Fibroblast of lung (primary cell): ENCODE measurements at regions not wholly inside any gene's neighbourhood (a gene's known extent, or its start where the extent isn't known, plus 50 kb on each side); places are given as distances from the start of the nearest gene placed in this dataset.

Source experiments
- DNase-seq, 2 donors: peaks; one replicate each; pipeline versions ENCODE4 v3.0.0 to v3.0.0-alpha.2; 2010; ENCODE audit warnings: low read depth in 2 of 2
- H2AFZ ChIP-seq: 2 replicates; pipeline ENCODE4 v1.5.1; 2012; ENCODE audit warnings: low read length, control low read depth, inconsistent platforms
- H3K27ac ChIP-seq: 2 replicates; pipeline ENCODE4 v1.5.1; 2011; ENCODE audit warnings: low read length, control low read depth; ENCODE audit not compliant: insufficient read depth
- H3K27me3 ChIP-seq: 2 replicates; pipeline ENCODE4 v1.5.1; 2011; ENCODE audit warnings: mild to moderate bottlenecking, low read length; ENCODE audit not compliant: control insufficient read depth, insufficient read depth
- H3K36me3 ChIP-seq: 2 replicates; pipeline ENCODE4 v1.5.1; 2011; ENCODE audit warnings: low read length; ENCODE audit not compliant: control insufficient read depth, insufficient read depth
- H3K4me1 ChIP-seq: 2 replicates; pipeline ENCODE4 v1.5.1; 2011; ENCODE audit warnings: low read length; ENCODE audit not compliant: control insufficient read depth, insufficient read depth; ENCODE audit errors: extremely low read depth
- H3K4me2 ChIP-seq: 2 replicates; pipeline ENCODE4 v1.5.1; 2011; ENCODE audit warnings: low read length, control low read depth; ENCODE audit not compliant: insufficient read depth; ENCODE audit errors: extremely low read depth
- H3K4me3 ChIP-seq, 4 experiments: fragments of 200-600 bp in 1 of 4; sonication (generic) in 1 of 4; replicated peaks in 1 of 4; 2 replicates each; pipeline ENCODE4 v1.5.1; 2011 to 2016; ENCODE audit warnings: low read length in 4 of 4, low read depth in 3 of 4, mild to moderate bottlenecking in 3 of 4, control low read depth in 2 of 4, inconsistent platforms in 1 of 4, mixed read lengths in 1 of 4; ENCODE audit not compliant: insufficient read depth in 1 of 4; ENCODE audit errors: control extremely low read depth in 1 of 4
- H3K79me2 ChIP-seq: 2 replicates; pipeline ENCODE4 v1.5.1; 2012; ENCODE audit warnings: mild to moderate bottlenecking, low read length, inconsistent platforms; ENCODE audit not compliant: control insufficient read depth, insufficient read depth
- H3K9ac ChIP-seq: 2 replicates; pipeline ENCODE4 v1.5.1; 2011; ENCODE audit warnings: mild to moderate bottlenecking, low read length, control low read depth; ENCODE audit not compliant: insufficient read depth
- H3K9me3 ChIP-seq: 2 replicates; pipeline ENCODE4 v1.5.1; 2012; ENCODE audit warnings: low read depth, low read length; ENCODE audit not compliant: control insufficient read depth, insufficient read depth
- H4K20me1 ChIP-seq: 2 replicates; pipeline ENCODE4 v1.5.1; 2011; ENCODE audit warnings: low read length; ENCODE audit not compliant: control insufficient read depth, insufficient read depth; ENCODE audit errors: extremely low read depth
- EZH2 ChIP-seq: IDR thresholded peaks from 2 replicates; pipeline ENCODE4 v1.5.1; 2012; ENCODE audit warnings: low read length, control low read depth, mild to moderate bottlenecking; ENCODE audit errors: missing control alignments
- TF ChIP-seq, protein P1 (sequence below), 2 donors: IDR thresholded peaks in 1 of 2; conservative IDR thresholded peaks in 1 of 2; 1 replicate in 1 of 2; 2 replicates in 1 of 2; pipeline ENCODE4 v1.5.1; 2011 to 2012; ENCODE audit warnings: low read length in 2 of 2, control low read depth in 1 of 2, inconsistent platforms in 1 of 2, low read depth in 1 of 2, mild to moderate bottlenecking in 1 of 2

DNA sequence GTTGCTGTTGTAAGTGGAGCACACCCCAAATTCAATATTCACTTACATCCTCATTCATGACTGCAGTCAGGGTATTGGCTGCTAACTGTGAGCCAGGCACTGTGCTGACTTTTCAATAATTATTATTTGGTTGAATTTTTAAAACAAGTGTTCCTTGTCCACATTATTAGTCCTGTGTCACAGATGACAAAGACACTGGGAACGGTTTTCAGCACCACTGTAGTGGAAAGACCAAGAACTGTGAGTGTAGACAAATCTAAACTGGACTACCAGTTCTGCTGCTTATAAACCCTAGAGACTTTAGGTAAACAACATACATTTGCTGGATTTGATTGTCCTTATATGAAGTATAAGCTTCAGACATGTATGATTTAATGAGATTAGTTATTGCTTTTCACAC is 197.7 kb upstream of the ROBO2 start:
- no peak overlapping the region for H3K4me3 ChIP-seq
- no peak overlapping the region for H3K9ac ChIP-seq
- no peaks in the 10 kb centered on the region for H3K36me3 ChIP-seq
- H4K20me1 ChIP-seq = no peaks in the 10 kb centered on the region
- no peak overlapping the region for H3K27ac ChIP-seq
- no peak overlapping the region for H2AFZ ChIP-seq
- peak in 1 of 2 donors; percentile 6 for DNase-seq
- no peaks in the 10 kb centered on the region for H3K9me3 ChIP-seq
- TF ChIP-seq EZH2 = no peak
- TF ChIP-seq, protein P1, sequence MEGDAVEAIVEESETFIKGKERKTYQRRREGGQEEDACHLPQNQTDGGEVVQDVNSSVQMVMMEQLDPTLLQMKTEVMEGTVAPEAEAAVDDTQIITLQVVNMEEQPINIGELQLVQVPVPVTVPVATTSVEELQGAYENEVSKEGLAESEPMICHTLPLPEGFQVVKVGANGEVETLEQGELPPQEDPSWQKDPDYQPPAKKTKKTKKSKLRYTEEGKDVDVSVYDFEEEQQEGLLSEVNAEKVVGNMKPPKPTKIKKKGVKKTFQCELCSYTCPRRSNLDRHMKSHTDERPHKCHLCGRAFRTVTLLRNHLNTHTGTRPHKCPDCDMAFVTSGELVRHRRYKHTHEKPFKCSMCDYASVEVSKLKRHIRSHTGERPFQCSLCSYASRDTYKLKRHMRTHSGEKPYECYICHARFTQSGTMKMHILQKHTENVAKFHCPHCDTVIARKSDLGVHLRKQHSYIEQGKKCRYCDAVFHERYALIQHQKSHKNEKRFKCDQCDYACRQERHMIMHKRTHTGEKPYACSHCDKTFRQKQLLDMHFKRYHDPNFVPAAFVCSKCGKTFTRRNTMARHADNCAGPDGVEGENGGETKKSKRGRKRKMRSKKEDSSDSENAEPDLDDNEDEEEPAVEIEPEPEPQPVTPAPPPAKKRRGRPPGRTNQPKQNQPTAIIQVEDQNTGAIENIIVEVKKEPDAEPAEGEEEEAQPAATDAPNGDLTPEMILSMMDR (conservative IDR thresholded peaks at IDR 0.05 in 1 of 2, IDR thresholded peaks at IDR 0.05 in 1 of 2; ENCODE audit: low read depth in 1 of 2, low read length in 2 of 2) = no peak
- no peaks in the 10 kb centered on the region for H3K27me3 ChIP-seq
- no peak overlapping the region for H3K4me2 ChIP-seq
- no peaks in the 10 kb centered on the region for H3K79me2 ChIP-seq
- no peaks in the 10 kb centered on the region for H3K4me1 ChIP-seq

DNA sequence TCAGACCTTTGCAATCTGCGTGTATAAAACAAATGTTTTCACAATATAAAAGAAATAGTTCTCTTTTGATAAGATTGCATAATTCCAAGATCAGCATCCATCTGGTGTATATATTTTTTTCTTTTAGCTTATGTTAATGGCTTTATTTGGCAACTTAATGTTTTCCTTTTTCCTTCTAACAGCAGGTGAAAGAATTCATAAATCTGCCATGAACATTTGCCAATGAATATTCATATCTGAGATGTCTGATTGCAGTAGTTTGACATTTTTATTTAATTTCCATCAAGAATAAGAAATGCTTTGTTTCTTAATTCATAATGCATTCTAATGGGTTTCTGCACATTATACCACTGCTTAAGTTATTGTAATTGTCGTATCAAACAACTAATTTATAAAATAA is 184.4 kb upstream of the ROBO2 start:
- Histone ChIP-seq H3K9me3 (no peaks in the 10 kb centered on the region), H3K4me2 (no peak overlapping the region), H2AFZ (no peak overlapping the region), H3K9ac (no peak overlapping the region), H4K20me1 (no peaks in the 10 kb centered on the region), H3K36me3 (no peaks in the 10 kb centered on the region), H3K4me3 (no peak overlapping the region), H3K79me2 (no peaks in the 10 kb centered on the region), H3K4me1 (no peaks in the 10 kb centered on the region), H3K27me3 (no peaks in the 10 kb centered on the region), H3K27ac (no peak overlapping the region)
- TF ChIP-seq EZH2 = no peak
- TF ChIP-seq, protein P1 (conservative IDR thresholded peaks at IDR 0.05 in 1 of 2, IDR thresholded peaks at IDR 0.05 in 1 of 2; ENCODE audit: low read depth in 1 of 2, low read length in 2 of 2) = no peak
- DNase-seq = no peak

DNA sequence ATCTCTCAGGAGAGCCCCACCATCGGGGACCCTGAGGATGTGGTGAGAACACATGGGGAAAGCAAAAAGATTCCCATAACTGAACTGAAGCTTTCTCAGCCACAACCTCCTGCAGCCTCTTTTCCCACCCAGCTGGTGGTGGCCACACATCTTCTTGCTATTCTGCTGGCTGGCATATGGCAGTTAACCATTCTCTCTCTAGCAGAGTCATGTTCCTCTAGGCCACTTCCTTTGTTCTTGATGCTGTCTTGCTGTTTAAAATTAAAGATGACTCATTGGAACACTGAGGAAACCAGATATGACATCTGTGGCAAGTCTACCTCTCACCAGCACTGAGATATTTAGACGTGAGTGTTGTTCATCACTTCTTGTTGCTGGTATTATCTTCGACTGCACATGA is 180.3 kb upstream of the ROBO2 start:
- TF ChIP-seq, protein P1 (conservative IDR thresholded peaks at IDR 0.05 in 1 of 2, IDR thresholded peaks at IDR 0.05 in 1 of 2; ENCODE audit: low read depth in 1 of 2, low read length in 2 of 2) = no peak
- no peak for TF ChIP-seq EZH2
- Histone ChIP-seq H3K27me3 (no peaks in the 10 kb centered on the region), H3K4me1 (no peaks in the 10 kb centered on the region), H3K36me3 (no peaks in the 10 kb centered on the region), H3K9ac (no peak overlapping the region), H3K4me2 (no peak overlapping the region), H3K79me2 (no peaks in the 10 kb centered on the region), H3K27ac (no peak overlapping the region), H3K9me3 (no peaks in the 10 kb centered on the region), H4K20me1 (no peaks in the 10 kb centered on the region), H3K4me3 (no peak overlapping the region), H2AFZ (no peak overlapping the region)
- no peak for DNase-seq
